PFSK-1 (cell line): ENCODE measurements at regions not wholly inside any gene's neighbourhood (a gene's known extent, or its start where the extent isn't known, plus 50 kb on each side); places are given as distances from the start of the nearest gene placed in this dataset.

ENCODE experiments used
- POLR2AphosphoS5 ChIP-seq: IDR thresholded peaks from 2 replicates; pipeline ENCODE4 v1.6.1; 2012; ENCODE audit warnings: low read depth, mild to moderate bottlenecking, control low read depth, low read length, moderate library complexity
- TF ChIP-seq, protein P1 (sequence below), 2 experiments: IDR thresholded peaks; 2 replicates each; pipeline versions ENCODE4 v1.6.1 to v1.8.0; 2011 to 2012; ENCODE audit warnings: low read depth in 2 of 2, low read length in 2 of 2, control low read depth in 1 of 2, inconsistent platforms in 1 of 2, mild to moderate bottlenecking in 1 of 2, moderate library complexity in 1 of 2; ENCODE audit not compliant: insufficient read depth in 1 of 2

DNA sequence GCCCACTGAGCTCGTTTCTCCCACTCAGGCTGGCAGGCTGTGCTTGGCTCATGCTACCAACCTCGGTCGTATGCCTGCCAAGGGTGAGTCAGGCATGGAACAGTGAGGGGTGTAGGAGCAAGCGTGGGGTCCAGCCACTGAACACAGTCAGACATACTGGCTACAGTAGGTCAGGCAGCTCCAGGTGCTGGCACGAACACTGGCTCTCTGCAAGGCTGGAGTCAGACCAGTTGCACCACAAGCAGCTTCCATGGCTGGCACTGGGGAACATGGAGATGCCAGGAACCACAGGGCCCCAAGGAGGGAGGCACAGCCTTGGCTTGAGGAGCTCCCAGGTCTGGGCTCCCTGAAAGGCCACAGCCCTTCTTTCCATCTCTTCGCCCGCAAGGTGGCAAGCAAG is 410.7 kb upstream of the KIRREL3 start:
- TF ChIP-seq, protein P1, sequence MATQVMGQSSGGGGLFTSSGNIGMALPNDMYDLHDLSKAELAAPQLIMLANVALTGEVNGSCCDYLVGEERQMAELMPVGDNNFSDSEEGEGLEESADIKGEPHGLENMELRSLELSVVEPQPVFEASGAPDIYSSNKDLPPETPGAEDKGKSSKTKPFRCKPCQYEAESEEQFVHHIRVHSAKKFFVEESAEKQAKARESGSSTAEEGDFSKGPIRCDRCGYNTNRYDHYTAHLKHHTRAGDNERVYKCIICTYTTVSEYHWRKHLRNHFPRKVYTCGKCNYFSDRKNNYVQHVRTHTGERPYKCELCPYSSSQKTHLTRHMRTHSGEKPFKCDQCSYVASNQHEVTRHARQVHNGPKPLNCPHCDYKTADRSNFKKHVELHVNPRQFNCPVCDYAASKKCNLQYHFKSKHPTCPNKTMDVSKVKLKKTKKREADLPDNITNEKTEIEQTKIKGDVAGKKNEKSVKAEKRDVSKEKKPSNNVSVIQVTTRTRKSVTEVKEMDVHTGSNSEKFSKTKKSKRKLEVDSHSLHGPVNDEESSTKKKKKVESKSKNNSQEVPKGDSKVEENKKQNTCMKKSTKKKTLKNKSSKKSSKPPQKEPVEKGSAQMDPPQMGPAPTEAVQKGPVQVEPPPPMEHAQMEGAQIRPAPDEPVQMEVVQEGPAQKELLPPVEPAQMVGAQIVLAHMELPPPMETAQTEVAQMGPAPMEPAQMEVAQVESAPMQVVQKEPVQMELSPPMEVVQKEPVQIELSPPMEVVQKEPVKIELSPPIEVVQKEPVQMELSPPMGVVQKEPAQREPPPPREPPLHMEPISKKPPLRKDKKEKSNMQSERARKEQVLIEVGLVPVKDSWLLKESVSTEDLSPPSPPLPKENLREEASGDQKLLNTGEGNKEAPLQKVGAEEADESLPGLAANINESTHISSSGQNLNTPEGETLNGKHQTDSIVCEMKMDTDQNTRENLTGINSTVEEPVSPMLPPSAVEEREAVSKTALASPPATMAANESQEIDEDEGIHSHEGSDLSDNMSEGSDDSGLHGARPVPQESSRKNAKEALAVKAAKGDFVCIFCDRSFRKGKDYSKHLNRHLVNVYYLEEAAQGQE (IDR thresholded peaks at IDR 0.05; ENCODE audit: insufficient read depth in 1 of 2, low read depth in 2 of 2, low read length in 2 of 2) = no peak
- no peak for TF ChIP-seq POLR2AphosphoS5
